H9 (cell line): ENCODE measurements at regions not wholly inside any gene's neighbourhood (a gene's known extent, or its start where the extent isn't known, plus 50 kb on each side); places are given as distances from the start of the nearest gene placed in this dataset.

ENCODE experiments used
- DNase-seq: peaks from one replicate; pipeline ENCODE4 v3.0.0-alpha.2; 2017
- H2AFZ ChIP-seq: one replicate; pipeline ENCODE4 v1.6.1; 2013; ENCODE audit warnings: mild to moderate bottlenecking, low read length, control low read depth, moderate library complexity
- H2AK5ac ChIP-seq: 2 replicates; pipeline ENCODE4 v1.6.1; 2013; ENCODE audit warnings: low read length, control low read depth, mixed read lengths; ENCODE audit not compliant: insufficient read length
- H2BK120ac ChIP-seq: one replicate; pipeline ENCODE4 v1.6.1; 2013; ENCODE audit warnings: low read depth, mild to moderate bottlenecking, low read length, control low read depth, inconsistent platforms; ENCODE audit not compliant: poor library complexity, severe bottlenecking
- H2BK12ac ChIP-seq: 2 replicates; pipeline ENCODE4 v1.6.1; 2013; ENCODE audit warnings: low read length, control low read depth, mixed read lengths, low read depth; ENCODE audit not compliant: insufficient read length
- H2BK15ac ChIP-seq: 2 replicates; pipeline ENCODE4 v1.6.1; 2013; ENCODE audit warnings: low read depth, low read length, control low read depth
- H2BK20ac ChIP-seq: one replicate; pipeline ENCODE4 v1.6.1; 2013; ENCODE audit warnings: low read depth, mild to moderate bottlenecking, low read length, control low read depth, inconsistent platforms; ENCODE audit not compliant: poor library complexity, severe bottlenecking
- H2BK5ac ChIP-seq: 2 replicates; pipeline ENCODE4 v1.6.1; 2013; ENCODE audit warnings: low read length, control low read depth, mixed read lengths; ENCODE audit not compliant: insufficient read length
- H3K14ac ChIP-seq: 2 replicates; pipeline ENCODE4 v1.6.1; 2013; ENCODE audit warnings: low read length, control low read depth; ENCODE audit not compliant: insufficient read depth
- H3K18ac ChIP-seq: 2 replicates; pipeline ENCODE4 v1.6.1; 2013; ENCODE audit warnings: low read depth, mild to moderate bottlenecking, mixed read lengths, low read length, control low read depth; ENCODE audit not compliant: insufficient read length
- H3K23ac ChIP-seq: 2 replicates; pipeline ENCODE4 v1.6.1; 2013; ENCODE audit warnings: low read length, control low read depth, mixed read lengths, low read depth; ENCODE audit not compliant: insufficient read length
- H3K23me2 ChIP-seq: 2 replicates; pipeline ENCODE4 v1.6.1; 2013; ENCODE audit warnings: low read depth, mild to moderate bottlenecking, mixed read lengths, low read length, control low read depth; ENCODE audit not compliant: insufficient read length, poor library complexity, severe bottlenecking
- H3K27ac ChIP-seq: 2 replicates; pipeline ENCODE4 v1.5.1; 2013; ENCODE audit warnings: low read length, control low read depth, mixed read lengths, low read depth; ENCODE audit not compliant: insufficient read length
- H3K27me3 ChIP-seq: 2 replicates; pipeline ENCODE4 v1.6.1; 2013; ENCODE audit warnings: low read length, control low read depth, inconsistent platforms; ENCODE audit not compliant: insufficient read depth
- H3K4ac ChIP-seq: 2 replicates; pipeline ENCODE4 v1.6.1; 2013; ENCODE audit warnings: low read depth, mild to moderate bottlenecking, control low read depth, inconsistent platforms, low read length, moderate library complexity
- H3K4me1 ChIP-seq: 2 replicates; pipeline ENCODE4 v1.6.1; 2013; ENCODE audit warnings: low read length, control low read depth, inconsistent platforms; ENCODE audit not compliant: insufficient read depth
- H3K4me2 ChIP-seq: 2 replicates; pipeline ENCODE4 v1.6.1; 2013; ENCODE audit warnings: low read length, control low read depth, mixed read lengths; ENCODE audit not compliant: insufficient read length, insufficient read depth
- H3K56ac ChIP-seq: 2 replicates; pipeline ENCODE4 v1.6.1; 2013; ENCODE audit warnings: low read depth, mild to moderate bottlenecking, mixed read lengths, low read length, control low read depth; ENCODE audit not compliant: insufficient read length
- H3K79me1 ChIP-seq: 2 replicates; pipeline ENCODE4 v1.6.1; 2013; ENCODE audit warnings: low read depth, mild to moderate bottlenecking, moderate library complexity, low read length, control low read depth, inconsistent platforms; ENCODE audit not compliant: insufficient read depth, poor library complexity, severe bottlenecking
- H3K79me2 ChIP-seq: 2 replicates; pipeline ENCODE4 v1.6.1; 2013; ENCODE audit warnings: low read length, control low read depth, inconsistent platforms; ENCODE audit not compliant: insufficient read depth
- H3K9ac ChIP-seq: 2 replicates; pipeline ENCODE4 v1.6.1; 2013; ENCODE audit warnings: low read length, control low read depth, mixed read lengths; ENCODE audit not compliant: insufficient read length; ENCODE audit errors: extremely low read depth
- H3K9me3 ChIP-seq: one replicate; pipeline ENCODE4 v1.6.1; 2013; ENCODE audit warnings: low read depth, low read length, inconsistent platforms; ENCODE audit not compliant: control insufficient read depth
- H3T11ph ChIP-seq: one replicate; pipeline ENCODE4 v1.6.1; 2013; ENCODE audit warnings: mild to moderate bottlenecking, low read length, control low read depth, inconsistent platforms
- H4K20me1 ChIP-seq: one replicate; pipeline ENCODE4 v1.6.1; 2013; ENCODE audit not compliant: control insufficient read depth, insufficient read length, insufficient read depth
- H4K5ac ChIP-seq: 2 replicates; pipeline ENCODE4 v1.6.1; 2013; ENCODE audit warnings: low read depth, mild to moderate bottlenecking, mixed read lengths, low read length, control low read depth; ENCODE audit not compliant: insufficient read length
- H4K8ac ChIP-seq: replicated peaks from 2 replicates; pipeline ENCODE4 v1.6.1; 2013; ENCODE audit warnings: low read length, control low read depth, mixed read lengths, low read depth; ENCODE audit not compliant: insufficient read length
- H4K91ac ChIP-seq: 2 replicates; pipeline ENCODE4 v1.6.1; 2013; ENCODE audit warnings: low read depth, mild to moderate bottlenecking, moderate library complexity, mixed read lengths, low read length, control low read depth; ENCODE audit not compliant: insufficient read length
- H3K27ac Mint-ChIP-seq, 3 experiments: 2 replicates in 2 of 3; 3 replicates in 1 of 3; pipeline ENCODE4 v1.8.0; 2020 to 2021; ENCODE audit warnings: mixed read lengths in 3 of 3, mild to moderate bottlenecking in 1 of 3, moderate library complexity in 1 of 3
- H3K27me3 Mint-ChIP-seq: 2 replicates; pipeline ENCODE4 v1.8.0; 2021; ENCODE audit warnings: low read depth, mild to moderate bottlenecking, moderate library complexity, mixed read lengths
- H3K36me3 Mint-ChIP-seq, 3 experiments: 2 replicates in 2 of 3; 3 replicates in 1 of 3; pipeline ENCODE4 v1.8.0; 2020 to 2021; ENCODE audit warnings: low read depth in 3 of 3, mixed read lengths in 3 of 3; ENCODE audit not compliant: insufficient read depth in 1 of 3
- H3K4me1 Mint-ChIP-seq, 2 experiments: 2 replicates each; pipeline ENCODE4 v1.8.0; 2020; ENCODE audit warnings: mixed read lengths in 2 of 2
- H3K4me3 Mint-ChIP-seq, 2 experiments: 2 replicates in 1 of 2; 3 replicates in 1 of 2; pipeline ENCODE4 v1.8.0; 2020 to 2021; ENCODE audit warnings: mild to moderate bottlenecking in 2 of 2, mixed read lengths in 2 of 2, moderate library complexity in 1 of 2
- H3K9me3 Mint-ChIP-seq, 2 experiments: 2 replicates in 1 of 2; 3 replicates in 1 of 2; pipeline ENCODE4 v1.8.0; 2020; ENCODE audit warnings: mild to moderate bottlenecking in 2 of 2, mixed read lengths in 2 of 2, moderate library complexity in 1 of 2
- TF ChIP-seq, protein P1 (sequence below): fragments of 200-600 bp; sonication (generic); conservative IDR thresholded peaks from 3 replicates; pipeline ENCODE4 v1.8.0; 2021; ENCODE audit warnings: antibody characterized with exemption, mild to moderate bottlenecking

DNA sequence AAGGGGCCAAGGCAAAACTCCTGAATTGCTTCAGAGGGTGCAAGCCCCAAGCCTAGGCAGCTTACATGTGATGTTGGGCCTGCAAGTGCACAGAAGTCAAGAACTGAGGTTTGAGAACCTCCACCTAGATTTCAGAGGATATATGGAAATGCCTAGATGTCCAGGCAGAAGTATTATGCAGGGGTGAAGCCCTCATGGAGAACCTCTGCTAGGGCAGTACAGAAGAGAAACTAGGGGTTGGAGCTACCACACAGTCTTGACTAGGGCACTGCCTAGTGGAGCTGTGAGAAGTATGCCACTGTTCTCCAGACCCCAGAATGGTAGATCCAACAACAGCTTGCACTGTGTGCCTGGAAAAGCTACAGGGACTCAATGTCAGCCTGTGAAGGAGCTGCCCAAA lies 179.7 kb upstream of the GJE1 start:
- no peak overlapping the region for H3K9ac ChIP-seq
- no peak overlapping the region for H3K14ac ChIP-seq
- Mint-ChIP-seq H3K36me3 (peaks cover 24 to 43% (median 37%) of the 10 kb centered on the region in 3 experiments), H3K9me3 (peaks cover 23 to 49% of the 10 kb centered on the region in 2 experiments), H3K4me3 (no peak overlapping the region), H3K4me1 (peaks cover 17 to 19% of the 10 kb centered on the region in 2 experiments), H3K27ac (no peak overlapping the region), H3K27me3 (no peaks in the 10 kb centered on the region)
- no peaks in the 10 kb centered on the region for H4K20me1 ChIP-seq
- H3K4me2 ChIP-seq, result no peak overlapping the region
- no peak overlapping the region for H2BK120ac ChIP-seq
- H3K27ac ChIP-seq, result no peak overlapping the region
- no peak overlapping the region for H4K91ac ChIP-seq
- H2BK20ac ChIP-seq, result no peak overlapping the region
- no peak overlapping the region for H2BK5ac ChIP-seq
- H3K23me2 ChIP-seq, result no peaks in the 10 kb centered on the region
- no peaks in the 10 kb centered on the region; the same call in 1 of the 2 replicates for H3K79me2 ChIP-seq
- TF ChIP-seq, protein P1, sequence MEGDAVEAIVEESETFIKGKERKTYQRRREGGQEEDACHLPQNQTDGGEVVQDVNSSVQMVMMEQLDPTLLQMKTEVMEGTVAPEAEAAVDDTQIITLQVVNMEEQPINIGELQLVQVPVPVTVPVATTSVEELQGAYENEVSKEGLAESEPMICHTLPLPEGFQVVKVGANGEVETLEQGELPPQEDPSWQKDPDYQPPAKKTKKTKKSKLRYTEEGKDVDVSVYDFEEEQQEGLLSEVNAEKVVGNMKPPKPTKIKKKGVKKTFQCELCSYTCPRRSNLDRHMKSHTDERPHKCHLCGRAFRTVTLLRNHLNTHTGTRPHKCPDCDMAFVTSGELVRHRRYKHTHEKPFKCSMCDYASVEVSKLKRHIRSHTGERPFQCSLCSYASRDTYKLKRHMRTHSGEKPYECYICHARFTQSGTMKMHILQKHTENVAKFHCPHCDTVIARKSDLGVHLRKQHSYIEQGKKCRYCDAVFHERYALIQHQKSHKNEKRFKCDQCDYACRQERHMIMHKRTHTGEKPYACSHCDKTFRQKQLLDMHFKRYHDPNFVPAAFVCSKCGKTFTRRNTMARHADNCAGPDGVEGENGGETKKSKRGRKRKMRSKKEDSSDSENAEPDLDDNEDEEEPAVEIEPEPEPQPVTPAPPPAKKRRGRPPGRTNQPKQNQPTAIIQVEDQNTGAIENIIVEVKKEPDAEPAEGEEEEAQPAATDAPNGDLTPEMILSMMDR, result no peak
- no peak overlapping the region for H4K5ac ChIP-seq
- no peak overlapping the region for H2BK12ac ChIP-seq
- H3K4me1 ChIP-seq, result peaks cover 7% of the 10 kb centered on the region; the same call in 1 of the 2 replicates
- H3K18ac ChIP-seq, result no peak overlapping the region
- H3K79me1 ChIP-seq, result no peaks in the 10 kb centered on the region
- H2AFZ ChIP-seq, result no peak overlapping the region
- no peak overlapping the region for H3K4ac ChIP-seq
- no peak overlapping the region for H3T11ph ChIP-seq
- no peak overlapping the region for H4K8ac ChIP-seq
- H3K23ac ChIP-seq, result no peak overlapping the region
- no peak overlapping the region for H2BK15ac ChIP-seq
- H3K56ac ChIP-seq, result no peak overlapping the region
- no peak overlapping the region for H2AK5ac ChIP-seq
- H3K9me3 ChIP-seq, result peaks cover 5% of the 10 kb centered on the region
- DNase-seq, result no peak
- H3K27me3 ChIP-seq, result no peaks in the 10 kb centered on the region
